ENCODE measurements at regions not wholly inside any gene's neighbourhood (a gene's known extent, or its start where the extent isn't known, plus 50 kb on each side); places are given as distances from the start of the nearest gene placed in this dataset.

- TF ChIP-seq CTCF (IDR thresholded peaks at IDR 0.05; ENCODE audit: low read depth, low read length) (no peak), EZH2phosphoT487 (IDR thresholded peaks at IDR 0.05; ENCODE audit: low read depth) (no peak)
Measured at GRCh38 chr3:165383381-165383780, 187.2 kb upstream of the SLITRK3 start.

Data from OCI-LY3 (cell line).